NCI-H345 (cell line): ENCODE measurements at regions not wholly inside any gene's neighbourhood (a gene's known extent, or its start where the extent isn't known, plus 50 kb on each side); places are given as distances from the start of the nearest gene placed in this dataset.

Source experiments
- DNase-seq: peaks from one replicate; lab custom pipeline; 2025; lab: John Stamatoyannopoulos, UW

DNA sequence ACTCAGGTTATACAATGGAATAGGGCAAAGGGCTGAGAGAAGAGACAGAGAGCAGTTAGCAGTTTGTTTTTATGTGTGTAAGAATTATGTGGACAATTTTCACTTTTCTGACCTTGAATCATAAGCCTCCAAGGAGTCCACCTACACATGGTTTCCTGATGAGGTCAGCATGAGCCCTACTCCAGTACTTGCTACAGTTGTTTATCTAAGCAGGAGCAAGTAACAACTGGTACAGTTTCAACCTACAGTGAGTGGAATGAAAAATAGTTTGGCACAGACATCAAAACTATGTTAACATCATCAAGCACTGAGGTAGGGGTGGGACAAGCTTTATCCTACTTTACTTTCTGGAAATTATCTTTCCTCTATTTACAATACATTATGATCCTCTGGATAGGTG lies 426.7 kb upstream of the ID4 start:
- no peak for DNase-seq

DNA sequence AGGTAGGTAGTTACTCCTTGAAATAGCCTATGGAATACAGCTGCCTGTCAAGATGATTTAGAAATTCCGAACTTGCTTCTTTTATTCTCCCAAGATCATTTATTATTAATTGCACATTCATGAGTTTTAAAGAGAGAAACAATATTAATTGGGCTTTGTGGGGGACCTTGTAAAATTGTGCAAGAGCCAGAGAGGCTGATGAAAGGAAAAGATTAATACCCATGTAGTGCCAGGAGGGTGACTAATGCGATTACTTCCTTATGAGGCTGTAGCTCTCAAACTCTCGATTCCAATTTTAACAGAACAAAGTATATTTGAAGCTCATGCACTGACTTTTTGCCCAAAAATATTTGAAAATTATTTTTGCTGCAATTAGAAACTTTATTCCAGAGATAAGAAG lies 423.8 kb upstream of the ID4 start:
- no peak for DNase-seq

DNA sequence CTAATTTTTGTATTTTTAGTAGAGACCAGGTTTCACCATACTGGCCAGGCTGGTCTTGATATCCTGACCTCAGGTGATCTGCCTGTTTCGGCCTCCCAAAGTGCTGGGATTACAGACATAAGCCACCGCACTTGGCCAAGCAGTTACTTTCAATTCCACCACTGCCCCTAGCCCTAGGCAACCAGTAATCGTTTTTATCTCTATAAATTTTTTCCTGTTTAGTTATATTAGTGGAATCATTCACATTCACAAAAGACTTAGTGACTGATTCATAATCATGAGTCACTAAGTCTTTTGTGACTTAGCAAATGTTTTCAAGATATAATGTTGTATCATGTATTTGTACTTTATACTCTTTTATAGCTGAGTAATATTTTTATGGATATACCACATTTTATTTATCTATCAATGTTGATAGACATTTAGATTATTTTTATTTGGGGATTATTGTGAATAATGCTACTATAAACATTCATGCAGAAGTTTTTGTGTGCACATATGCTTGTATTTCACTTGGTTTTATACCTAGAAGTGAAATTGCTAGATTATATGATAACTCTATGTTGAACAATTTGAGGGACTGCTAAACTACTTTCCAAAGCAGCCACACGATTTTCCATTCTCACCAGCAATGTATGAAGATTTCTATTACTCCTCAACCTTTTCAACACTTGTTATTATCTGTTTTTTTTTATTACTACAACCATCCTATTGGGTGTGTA lies 421.4 kb upstream of the ID4 start:
- no peak for DNase-seq

DNA sequence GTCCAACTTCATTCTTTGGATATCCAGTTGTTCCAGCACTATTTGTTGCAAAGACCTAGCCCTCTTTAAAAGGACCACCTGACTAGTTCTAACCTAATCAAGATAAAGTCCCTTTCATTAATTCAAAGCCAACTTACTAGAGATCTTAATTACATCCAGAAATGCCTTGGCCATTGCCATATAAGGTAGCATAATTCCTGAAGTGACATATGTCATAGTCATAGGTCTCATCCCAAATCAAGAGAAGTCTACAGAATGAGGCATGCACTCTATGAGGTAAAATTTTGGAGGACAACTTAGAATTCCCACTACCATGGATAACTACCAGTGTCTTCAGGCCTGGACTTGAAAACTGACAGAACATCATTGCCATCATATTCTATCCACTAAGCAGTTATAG lies 420.4 kb upstream of the ID4 start:
- no peak for DNase-seq

DNA sequence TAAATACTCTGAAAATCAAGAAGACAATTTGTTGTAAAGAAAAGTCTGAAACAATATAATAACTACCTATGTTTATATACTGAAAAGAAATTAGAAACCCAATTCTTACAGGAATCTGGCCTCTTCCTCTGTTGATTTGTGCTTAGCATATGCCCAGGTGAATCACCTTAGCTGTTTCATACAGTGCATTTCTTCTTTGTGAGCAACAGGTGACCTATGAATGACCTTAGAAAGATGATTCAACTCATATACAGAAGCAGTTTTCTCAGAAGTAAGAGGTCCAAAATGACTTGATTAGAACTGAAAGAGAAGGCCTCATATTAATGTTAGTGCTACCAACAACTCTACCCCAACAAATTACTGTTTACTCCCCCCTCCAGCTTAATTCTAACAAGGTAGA lies 419.5 kb upstream of the ID4 start:
- DNase-seq = no peak

DNA sequence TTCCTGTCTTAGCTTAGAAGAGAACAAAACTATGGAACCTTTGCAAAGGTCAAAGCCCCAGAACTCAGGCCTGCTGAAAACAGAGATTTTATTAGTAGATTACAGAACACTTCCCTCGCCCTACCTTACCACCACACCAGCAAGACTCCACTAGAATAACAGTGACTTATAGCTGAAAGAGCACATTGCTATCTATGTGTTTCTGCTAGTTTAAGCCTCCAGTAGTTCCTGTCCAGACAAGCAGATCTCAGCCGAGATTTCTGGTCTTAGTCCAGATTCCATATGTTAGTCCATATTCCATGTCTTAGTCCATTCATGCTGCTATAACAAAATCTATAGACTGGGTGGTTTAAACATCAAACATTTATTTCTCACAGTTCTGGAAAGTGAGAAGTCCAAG lies 412.3 kb upstream of the ID4 start:
- no peak for DNase-seq

DNA sequence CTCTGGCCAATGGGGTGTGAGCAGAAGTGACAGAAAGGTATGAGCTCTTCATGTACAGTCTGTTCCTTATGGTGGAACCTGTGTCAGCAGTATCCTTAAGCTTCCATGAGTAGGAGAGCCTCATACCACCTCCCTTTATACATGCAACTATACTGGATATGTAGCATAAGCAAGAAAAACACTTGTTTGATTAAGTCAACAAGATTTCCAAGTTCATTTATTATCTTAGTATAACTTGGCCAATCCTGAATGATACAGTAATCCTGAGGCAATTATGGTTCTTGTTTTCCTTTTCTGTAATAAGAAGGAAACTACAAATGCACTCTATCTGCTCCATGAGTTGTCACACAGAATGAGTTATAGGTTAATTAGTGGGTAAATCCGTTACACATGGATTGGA lies 409.6 kb upstream of the ID4 start:
- DNase-seq = no peak

DNA sequence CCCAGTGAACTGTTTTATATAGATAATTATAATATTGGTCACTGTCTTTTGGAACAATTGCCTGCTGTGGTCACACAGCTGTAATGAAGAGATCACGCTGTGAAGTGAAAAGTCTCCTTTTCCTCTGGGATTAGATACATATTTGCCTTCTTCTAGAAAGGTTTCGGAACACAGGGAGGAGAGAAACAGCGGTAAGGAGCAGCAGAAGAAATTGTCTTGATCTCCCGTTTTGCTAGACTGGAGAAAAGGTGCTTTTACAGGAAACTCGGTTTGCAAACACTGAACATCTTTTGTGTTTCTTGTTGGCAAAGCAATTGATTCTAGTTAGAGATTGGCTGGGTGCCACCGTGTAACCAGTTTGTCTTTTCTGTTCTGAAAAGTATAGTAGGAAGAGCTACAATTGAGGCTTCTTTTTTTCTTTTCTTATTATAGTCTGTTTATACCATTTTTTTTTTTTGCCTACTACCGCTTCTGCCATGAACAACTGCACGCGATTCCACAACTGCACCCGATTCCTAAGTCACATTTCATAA lies 404.1 kb upstream of the ID4 start:
- peak; percentile 67 for DNase-seq

DNA sequence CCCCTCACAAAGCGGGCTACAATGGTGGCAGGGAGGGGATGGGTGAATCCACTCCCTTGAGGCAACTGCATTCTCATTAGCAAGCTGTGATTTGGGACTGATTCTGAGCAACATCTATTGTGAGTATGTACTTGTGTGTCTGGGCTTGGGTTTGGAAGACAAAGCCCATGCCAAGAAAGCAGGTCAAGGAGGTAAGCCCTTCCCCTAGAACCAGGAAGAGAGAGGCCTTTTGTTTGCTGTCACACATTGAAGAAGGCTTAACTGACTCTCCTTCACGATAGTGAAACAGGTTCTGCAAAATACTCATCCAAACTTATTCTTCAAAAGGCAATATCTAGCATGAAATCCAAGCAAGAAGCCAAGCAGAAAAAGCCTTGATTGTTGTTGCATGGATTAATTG lies 403.1 kb upstream of the ID4 start:
- peak; percentile 14 for DNase-seq

DNA sequence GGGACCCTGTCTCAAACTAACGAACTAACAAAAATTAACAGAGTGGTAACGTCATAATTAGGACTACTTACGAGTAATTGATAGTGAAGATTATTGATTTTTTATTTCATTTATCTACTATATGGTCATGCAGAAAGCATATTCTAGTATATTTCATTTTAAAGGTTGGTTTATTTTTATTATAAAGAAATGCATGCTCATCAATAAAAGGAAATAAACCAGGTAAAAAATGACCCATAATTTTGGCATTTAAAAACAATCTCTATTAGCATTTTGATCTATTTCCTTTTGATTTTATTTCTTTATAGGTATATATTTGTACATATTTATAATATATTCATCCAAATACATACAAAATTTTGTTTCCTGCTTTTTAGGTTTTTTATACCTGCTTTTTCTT lies 401.4 kb upstream of the ID4 start:
- DNase-seq = no peak

DNA sequence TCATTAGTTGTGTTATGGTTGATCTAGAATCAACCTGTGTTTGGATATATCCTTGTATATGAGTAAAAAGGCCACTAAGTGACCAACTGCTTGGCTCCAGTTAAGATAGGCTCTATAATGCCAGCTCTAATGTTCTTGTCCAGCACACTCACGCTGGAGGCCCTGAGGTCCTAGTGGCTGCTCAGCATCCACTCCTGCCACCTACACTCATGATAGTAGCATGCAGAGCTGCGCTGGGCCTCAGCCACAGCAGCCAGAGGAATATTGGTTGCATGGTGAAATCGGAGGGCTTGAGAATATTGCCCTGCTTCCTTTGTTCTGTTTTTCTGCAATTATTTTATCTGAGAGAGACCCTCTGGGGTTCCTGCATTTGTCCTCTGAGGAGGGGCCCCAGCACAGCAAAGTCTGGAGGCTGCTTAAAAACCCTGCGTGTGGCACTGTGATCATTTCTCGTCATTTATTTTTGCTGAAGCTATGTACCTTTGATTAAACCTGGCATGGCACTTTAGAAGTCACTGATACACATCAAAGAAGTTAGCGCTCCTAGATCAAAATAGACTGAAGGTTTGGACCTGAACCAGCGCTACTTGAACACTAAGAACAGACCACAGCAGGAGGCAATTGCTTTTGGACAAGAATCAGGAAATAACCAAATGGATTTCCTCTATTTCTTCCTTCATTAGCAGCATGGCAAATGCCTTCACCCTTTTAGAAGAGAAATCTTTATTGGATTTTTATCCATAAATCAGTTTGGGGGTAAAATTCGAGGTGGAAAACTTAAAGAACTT lies 398.4 kb upstream of the ID4 start:
- no peak for DNase-seq

DNA sequence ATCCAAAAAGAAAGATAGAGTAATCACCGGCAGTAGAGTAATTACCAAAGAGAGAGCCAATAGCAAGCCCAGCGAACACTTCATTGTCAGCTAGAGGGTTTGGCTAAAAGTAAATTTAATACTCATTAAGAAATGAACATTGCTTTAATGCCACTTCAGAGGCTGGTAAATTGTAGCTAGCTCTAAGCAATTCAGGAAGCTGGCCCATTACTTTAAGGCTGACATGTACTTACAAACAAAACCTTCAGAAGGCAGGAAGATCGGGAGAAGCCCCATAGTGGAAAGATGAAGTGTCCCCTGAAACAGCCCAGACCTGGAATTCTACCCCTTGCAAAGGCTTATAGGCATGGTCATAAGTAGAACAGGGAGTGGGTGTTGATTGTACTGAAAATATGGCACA lies 396.6 kb upstream of the ID4 start:
- no peak for DNase-seq

DNA sequence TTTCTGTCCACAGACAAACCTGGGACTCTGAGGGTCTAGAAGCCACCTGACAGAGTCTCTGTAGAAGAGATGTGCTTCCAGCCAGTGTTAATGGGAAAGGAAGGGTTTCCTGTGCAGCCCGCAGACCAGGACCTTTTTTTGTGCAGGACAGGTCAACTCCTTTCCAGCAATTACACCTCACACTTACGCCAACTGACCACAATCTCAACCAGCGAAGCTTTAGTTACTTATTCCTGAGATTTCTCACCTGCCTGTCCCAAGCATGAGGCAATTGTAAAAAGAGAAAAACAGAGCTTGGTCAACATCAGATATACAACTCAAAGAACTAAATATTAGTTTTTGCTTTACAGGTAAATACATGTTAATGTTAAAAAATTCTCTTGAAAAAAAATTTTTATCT lies 393.8 kb upstream of the ID4 start:
- DNase-seq = no peak

DNA sequence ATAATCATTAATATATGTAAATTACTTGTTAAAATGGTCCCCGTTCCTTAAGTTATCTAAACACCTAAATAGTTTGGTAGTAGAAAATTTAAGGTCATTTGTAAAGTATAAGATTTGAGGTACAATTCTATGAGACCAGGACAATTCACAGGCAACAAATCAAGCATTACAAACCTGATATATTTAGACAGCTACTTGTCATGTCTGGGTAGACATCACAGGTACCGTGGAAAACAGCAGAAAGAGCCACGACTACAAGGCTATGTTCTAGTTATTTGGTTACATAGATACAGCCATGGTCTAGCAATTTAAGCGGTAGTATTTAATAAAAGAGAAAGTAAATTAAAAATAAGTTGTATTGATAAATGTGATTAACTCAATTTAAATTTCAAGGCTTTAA lies 393.1 kb upstream of the ID4 start:
- DNase-seq = no peak

DNA sequence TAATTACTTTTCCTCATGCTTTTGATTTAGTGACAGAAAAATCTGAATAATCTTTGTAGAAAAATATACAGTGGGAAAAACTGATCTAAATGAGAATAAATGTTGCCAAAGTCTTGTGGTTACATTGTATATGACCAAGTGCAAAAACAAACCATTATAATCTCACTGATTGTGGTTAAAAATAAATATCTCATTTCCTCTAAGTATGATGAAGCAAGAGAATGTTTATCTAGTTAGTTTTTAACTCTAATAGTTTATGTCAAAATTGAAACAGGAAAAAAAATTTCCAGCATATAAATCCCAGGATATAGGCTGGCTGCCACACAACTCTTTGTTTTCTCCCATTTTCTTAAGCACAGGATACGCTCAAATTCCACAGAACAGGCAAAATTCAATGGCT lies 392.7 kb upstream of the ID4 start:
- no peak for DNase-seq

DNA sequence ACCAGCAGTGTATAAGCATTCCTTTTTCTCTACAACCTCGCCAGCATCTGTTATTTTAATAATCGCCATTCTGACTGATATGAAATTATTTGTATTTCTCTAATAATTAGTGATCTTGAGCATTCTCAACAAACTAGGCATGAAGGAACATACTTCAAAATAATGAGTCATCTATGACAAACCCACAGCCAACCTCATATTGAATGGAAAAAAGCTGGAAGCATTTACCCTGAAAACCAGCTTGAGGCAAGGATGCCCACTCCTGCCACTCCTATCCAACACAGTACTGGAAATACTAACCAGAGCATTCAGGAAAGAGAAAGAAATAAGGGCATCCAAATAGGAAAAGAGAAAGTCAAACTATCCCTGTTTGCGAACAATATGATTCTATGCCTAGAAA lies 390.6 kb upstream of the ID4 start:
- DNase-seq = no peak

DNA sequence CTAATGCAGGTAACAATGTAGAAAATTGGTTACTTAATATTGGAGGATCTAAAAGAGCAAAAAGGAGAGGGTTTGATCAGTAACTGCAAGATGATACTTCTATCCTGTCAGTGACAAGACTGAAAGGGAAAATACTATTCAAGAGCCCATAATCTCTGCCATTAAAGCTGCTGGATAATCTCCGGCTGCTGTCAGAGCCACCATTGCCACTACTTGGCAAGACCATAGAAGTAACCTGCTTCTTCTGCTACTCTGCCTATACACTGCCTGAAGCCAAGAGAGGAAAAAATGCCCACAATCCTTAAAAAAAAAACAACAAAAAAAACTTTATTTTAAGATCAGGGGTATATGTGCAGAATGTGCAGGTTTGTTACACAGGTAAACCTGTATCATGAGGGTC lies 386.5 kb upstream of the ID4 start:
- no peak for DNase-seq

DNA sequence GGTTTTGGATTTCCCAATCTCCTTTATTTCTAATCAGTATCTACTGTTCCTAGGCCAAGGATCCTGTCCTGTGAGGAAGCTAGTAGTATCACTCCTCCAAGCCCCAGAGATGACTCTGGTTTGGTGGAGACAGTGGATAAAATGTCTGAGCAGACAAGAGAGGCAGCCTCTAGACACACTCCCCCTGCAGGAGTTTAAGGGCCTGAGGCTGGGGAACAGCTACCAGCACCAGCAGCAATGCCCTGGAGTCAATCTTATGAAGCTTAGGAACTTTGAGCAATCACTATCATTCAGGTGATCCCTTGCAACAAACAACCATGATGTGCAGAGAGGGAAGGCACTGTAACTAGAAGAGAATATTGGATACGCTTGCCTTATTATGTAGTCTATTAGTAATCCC lies 384.7 kb upstream of the ID4 start:
- DNase-seq = no peak

DNA sequence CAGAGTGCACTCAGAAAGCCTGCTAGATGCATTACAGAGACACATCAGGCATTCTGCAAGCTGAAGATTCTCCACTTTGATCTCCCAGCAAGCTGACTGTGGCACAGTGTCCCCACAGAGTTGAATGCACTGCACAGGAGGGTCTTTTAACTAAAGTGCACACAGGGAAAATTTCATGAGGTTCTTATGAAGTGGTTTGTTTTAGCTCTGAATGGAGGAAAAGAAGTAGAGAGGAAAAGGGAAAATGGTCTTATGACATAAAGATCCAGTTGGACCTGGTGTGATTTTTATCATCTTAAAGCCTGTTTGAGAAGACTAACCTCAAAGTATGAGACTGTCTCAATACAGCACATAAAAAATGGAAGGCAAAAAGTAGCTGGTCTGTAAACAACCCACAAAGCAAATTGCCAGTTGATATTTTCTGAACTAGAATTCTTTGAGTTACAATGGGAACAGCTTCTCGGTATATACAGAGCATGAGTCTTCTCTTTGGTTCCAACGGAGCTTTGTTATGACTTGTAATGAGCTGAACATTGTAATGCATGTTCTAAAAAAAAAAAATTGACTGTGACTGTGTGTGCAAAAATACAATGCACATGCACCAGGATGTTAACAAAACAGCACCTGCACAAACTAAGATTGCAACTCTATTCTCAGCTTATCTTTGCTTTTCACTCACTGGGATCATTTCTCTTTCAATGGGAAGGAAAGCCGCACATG lies 383.0 kb upstream of the ID4 start:
- DNase-seq = peak; percentile 57

DNA sequence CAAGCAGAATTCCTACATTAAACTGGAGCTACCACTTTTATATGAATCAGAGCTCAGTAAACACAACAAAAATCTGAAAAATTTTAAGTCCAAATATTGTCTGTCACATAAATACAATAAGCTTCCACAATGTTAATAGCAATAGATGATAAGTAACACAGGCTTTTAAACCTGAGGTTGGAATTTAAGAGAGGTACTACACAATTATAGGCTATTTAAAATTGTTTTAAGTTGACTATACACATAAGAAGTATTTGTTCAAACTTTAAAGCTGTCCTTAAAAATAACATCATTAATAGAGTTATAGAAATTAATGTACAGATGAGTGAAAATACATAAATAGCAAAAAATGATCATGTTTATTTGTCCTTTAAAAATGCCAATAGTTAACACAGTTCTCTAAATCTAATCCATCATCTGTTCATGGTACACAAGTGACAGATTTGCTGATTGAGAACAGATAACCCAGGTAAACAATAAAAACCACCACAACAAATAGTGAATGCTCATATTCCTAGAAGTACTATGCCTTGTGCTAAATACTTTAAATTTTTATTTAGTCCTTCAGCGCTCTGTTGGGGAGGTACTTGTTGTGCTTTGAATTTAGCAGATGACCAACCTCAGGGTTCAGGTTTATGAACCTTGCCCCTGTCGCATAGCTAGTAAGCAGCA lies 382.3 kb upstream of the ID4 start:
- no peak for DNase-seq

DNA sequence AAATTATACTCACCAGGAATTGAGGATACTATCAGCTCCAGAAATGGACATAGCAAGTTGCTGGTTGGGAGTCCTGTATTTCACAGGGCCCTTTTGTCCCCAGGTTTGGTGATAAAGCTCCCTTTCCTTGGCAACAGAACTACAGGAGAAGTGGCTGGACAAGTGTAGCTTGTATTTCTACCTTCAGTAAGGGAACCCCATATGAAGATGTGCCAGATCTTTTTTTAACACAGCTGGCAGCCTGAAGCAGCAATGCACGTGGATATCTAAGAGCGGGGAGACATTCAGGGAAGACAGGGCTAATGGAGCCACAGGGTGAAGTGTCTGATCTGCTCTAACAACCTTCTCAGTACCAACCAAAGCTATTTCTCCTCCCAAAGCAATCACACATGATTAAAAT lies 373.9 kb upstream of the ID4 start:
- DNase-seq = peak; percentile 26

DNA sequence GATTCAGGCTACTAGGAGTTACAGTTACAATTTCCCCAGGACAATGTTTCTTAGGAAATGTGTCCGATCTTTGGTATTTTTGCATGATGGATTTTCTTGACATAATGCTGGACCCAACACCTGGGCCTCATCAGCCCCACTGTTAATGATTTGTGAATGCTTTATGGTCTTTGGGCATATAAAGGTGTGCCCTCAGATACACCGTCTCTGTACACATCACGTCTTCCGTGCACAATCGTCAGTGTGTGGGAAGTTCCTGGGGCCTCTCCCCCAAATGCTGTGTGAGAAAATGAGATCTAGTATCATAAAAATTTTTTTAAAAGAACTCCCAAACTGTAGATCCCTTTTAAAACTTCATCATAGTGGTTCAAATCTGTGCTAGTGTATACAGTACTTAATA lies 373.2 kb upstream of the ID4 start:
- DNase-seq = no peak
